WTC11 (cell line): ENCODE measurements at regions not wholly inside any gene's neighbourhood (a gene's known extent, or its start where the extent isn't known, plus 50 kb on each side); places are given as distances from the start of the nearest gene placed in this dataset.

Experiments
- ATAC-seq: fragments of 200-7000 bp; cut with Tn5 transposase; 2 replicates; pipeline ENCODE4 v1.10.0; 2021; ENCODE audit warnings: mild to moderate bottlenecking, moderate library complexity
- CTCF ChIA-PET: fragments of 300-600 bp; sonication (Branson Sonifier 250); formaldehyde crosslinking; loops from one replicate; lab custom pipeline; 2021; ENCODE audit warnings: antibody characterized with exemption; lab: Charles Lee
- POLR2A ChIA-PET: fragments of 350-600 bp; sonication (Branson Sonifier 250); formaldehyde crosslinking; loops from one replicate; lab custom pipeline; 2021; ENCODE audit warnings: antibody characterized with exemption; lab: Charles Lee
- DNase-seq: peaks from one replicate; pipeline ENCODE4 v3.0.0; 2021; ENCODE audit warnings: low spot score
- H3K27ac Mint-ChIP-seq: 2 replicates; pipeline ENCODE4 v1.8.0; 2021; ENCODE audit warnings: mixed read lengths
- H3K27me3 Mint-ChIP-seq: 2 replicates; pipeline ENCODE4 v1.8.0; 2021; ENCODE audit warnings: low read depth, mild to moderate bottlenecking, moderate library complexity, mixed read lengths
- H3K36me3 Mint-ChIP-seq: 2 replicates; pipeline ENCODE4 v1.8.0; 2021; ENCODE audit warnings: mixed read lengths
- H3K4me1 Mint-ChIP-seq: 2 replicates; pipeline ENCODE4 v1.8.0; 2022; ENCODE audit warnings: mixed read lengths
- H3K4me3 Mint-ChIP-seq: 2 replicates; pipeline ENCODE4 v1.8.0; 2021; ENCODE audit warnings: mild to moderate bottlenecking, moderate library complexity, mixed read lengths
- H3K9me3 Mint-ChIP-seq: 2 replicates; pipeline ENCODE4 v1.8.0; 2021; ENCODE audit warnings: mixed read lengths
- ARID4B ChIP-seq: sonication (generic); formaldehyde crosslinking; IDR thresholded peaks from 2 replicates; pipeline ENCODE4 v1.8.0; 2023; ENCODE audit warnings: missing genetic modification reagents, mild to moderate bottlenecking, borderline replicate concordance
- E2F5 ChIP-seq: sonication (generic); formaldehyde crosslinking; IDR thresholded peaks from 2 replicates; pipeline ENCODE4 v1.8.1; 2022; ENCODE audit warnings: mild to moderate bottlenecking, moderate library complexity, missing genetic modification reagents
- HMGA2 ChIP-seq: fragments of 250-450 bp; sonication (Bioruptor Pico); IDR thresholded peaks from 2 replicates; pipeline ENCODE4 v1.4.0; 2021; ENCODE audit warnings: mild to moderate bottlenecking, moderate library complexity
- HMGXB4 ChIP-seq: sonication (generic); formaldehyde crosslinking; IDR thresholded peaks from 2 replicates; pipeline ENCODE4 v1.8.1; 2023; ENCODE audit warnings: mild to moderate bottlenecking, moderate library complexity, missing genetic modification reagents
- MYBL2 ChIP-seq: sonication (generic); formaldehyde crosslinking; IDR thresholded peaks from 2 replicates; pipeline ENCODE4 v1.8.1; 2023; ENCODE audit warnings: mild to moderate bottlenecking, moderate library complexity, missing genetic modification reagents
- PRRX2 ChIP-seq: fragments of 250-450 bp; sonication (Bioruptor Pico); IDR thresholded peaks from 2 replicates; pipeline ENCODE4 v1.8.0; 2021; ENCODE audit warnings: mild to moderate bottlenecking
- ZNF232 ChIP-seq: sonication (generic); formaldehyde crosslinking; IDR thresholded peaks from 2 replicates; pipeline ENCODE4 v1.8.0; 2022; ENCODE audit warnings: mild to moderate bottlenecking, missing genetic modification reagents
- ZNF263 ChIP-seq: sonication (generic); formaldehyde crosslinking; IDR thresholded peaks from 2 replicates; pipeline ENCODE4 v1.8.1; 2022; ENCODE audit warnings: low read depth, mild to moderate bottlenecking, moderate library complexity, missing genetic modification reagents
- ZNF396 ChIP-seq: fragments of 250-450 bp; sonication (Bioruptor Pico); IDR thresholded peaks from 2 replicates; pipeline ENCODE4 v1.8.0; 2021; ENCODE audit warnings: mild to moderate bottlenecking, moderate library complexity, borderline replicate concordance
- ZNF423 ChIP-seq: fragments of 250-450 bp; sonication (Bioruptor Pico); IDR thresholded peaks from 2 replicates; pipeline ENCODE4 v2.1.2; 2022; ENCODE audit warnings: mild to moderate bottlenecking, moderate library complexity
- ZNF512 ChIP-seq: sonication (generic); formaldehyde crosslinking; IDR thresholded peaks from 2 replicates; pipeline ENCODE4 v1.8.1; 2022; ENCODE audit warnings: missing genetic modification reagents, borderline replicate concordance
- ZNF532 ChIP-seq: fragments of 250-450 bp; sonication (Bioruptor Pico); IDR thresholded peaks from 2 replicates; pipeline ENCODE4 v1.9.0; 2021; ENCODE audit warnings: mild to moderate bottlenecking, borderline replicate concordance
- TF ChIP-seq, protein P1 (sequence below): sonication (generic); formaldehyde crosslinking; IDR thresholded peaks from 2 replicates; pipeline ENCODE4 v1.8.0; 2023; ENCODE audit warnings: missing genetic modification reagents
- TF ChIP-seq, protein P2 (sequence below): fragments of 250-450 bp; sonication (Bioruptor Pico); IDR thresholded peaks from 2 replicates; pipeline ENCODE4 v2.1.2; 2022; ENCODE audit warnings: mild to moderate bottlenecking, moderate library complexity
- TF ChIP-seq, protein P3 (sequence below): fragments of 250-450 bp; sonication (Bioruptor Pico); IDR thresholded peaks from 2 replicates; pipeline ENCODE4 v1.9.0; 2021; ENCODE audit warnings: mild to moderate bottlenecking

- no peak for TF ChIP-seq E2F5 (CRISPR knock-in tag)
- no peak for TF ChIP-seq ZNF232 (CRISPR knock-in tag)
- TF ChIP-seq, protein P1, sequence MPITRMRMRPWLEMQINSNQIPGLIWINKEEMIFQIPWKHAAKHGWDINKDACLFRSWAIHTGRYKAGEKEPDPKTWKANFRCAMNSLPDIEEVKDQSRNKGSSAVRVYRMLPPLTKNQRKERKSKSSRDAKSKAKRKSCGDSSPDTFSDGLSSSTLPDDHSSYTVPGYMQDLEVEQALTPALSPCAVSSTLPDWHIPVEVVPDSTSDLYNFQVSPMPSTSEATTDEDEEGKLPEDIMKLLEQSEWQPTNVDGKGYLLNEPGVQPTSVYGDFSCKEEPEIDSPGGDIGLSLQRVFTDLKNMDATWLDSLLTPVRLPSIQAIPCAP, result no peak
- TF ChIP-seq ZNF396, result no peak
- no peak for TF ChIP-seq HMGXB4
- TF ChIP-seq PRRX2 (CRISPR knock-in tag), result no peak
- no peak for TF ChIP-seq MYBL2 (CRISPR knock-in tag)
- no peak for TF ChIP-seq HMGA2 (CRISPR knock-in tag)
- TF ChIP-seq ZNF263 (CRISPR knock-in tag), result no peak
Observed at GRCh38 chr6:111979633-111980032, 74.3 kb upstream of the CCN6 start (continued).

GRCh38 chr6:111980143-111980542 lies 73.8 kb upstream of the CCN6 start:
- TF ChIP-seq ZNF532, result no peak
- TF ChIP-seq ARID4B (CRISPR knock-in tag), result no peak
- TF ChIP-seq, protein P2, sequence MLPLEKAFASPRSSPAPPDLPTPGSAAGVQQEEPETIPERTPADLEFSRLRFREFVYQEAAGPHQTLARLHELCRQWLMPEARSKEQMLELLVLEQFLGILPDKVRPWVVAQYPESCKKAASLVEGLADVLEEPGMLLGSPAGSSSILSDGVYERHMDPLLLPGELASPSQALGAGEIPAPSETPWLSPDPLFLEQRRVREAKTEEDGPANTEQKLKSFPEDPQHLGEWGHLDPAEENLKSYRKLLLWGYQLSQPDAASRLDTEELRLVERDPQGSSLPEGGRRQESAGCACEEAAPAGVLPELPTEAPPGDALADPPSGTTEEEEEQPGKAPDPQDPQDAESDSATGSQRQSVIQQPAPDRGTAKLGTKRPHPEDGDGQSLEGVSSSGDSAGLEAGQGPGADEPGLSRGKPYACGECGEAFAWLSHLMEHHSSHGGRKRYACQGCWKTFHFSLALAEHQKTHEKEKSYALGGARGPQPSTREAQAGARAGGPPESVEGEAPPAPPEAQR (CRISPR knock-in tag), result no peak
- TF ChIP-seq ZNF396, result no peak
- no peak for TF ChIP-seq ZNF423
- TF ChIP-seq ZNF512 (CRISPR knock-in tag), result no peak
- TF ChIP-seq, protein P3, sequence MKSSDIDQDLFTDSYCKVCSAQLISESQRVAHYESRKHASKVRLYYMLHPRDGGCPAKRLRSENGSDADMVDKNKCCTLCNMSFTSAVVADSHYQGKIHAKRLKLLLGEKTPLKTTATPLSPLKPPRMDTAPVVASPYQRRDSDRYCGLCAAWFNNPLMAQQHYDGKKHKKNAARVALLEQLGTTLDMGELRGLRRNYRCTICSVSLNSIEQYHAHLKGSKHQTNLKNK (CRISPR knock-in tag), result no peak
- peaks cover 4% of the 10 kb centered on the region; the same call in 1 of the 2 replicates for H3K36me3 Mint-ChIP-seq
- CTCF ChIA-PET, result no interaction called here
- peaks cover 16% of the 10 kb centered on the region for H3K4me1 Mint-ChIP-seq
- POLR2A ChIA-PET, result no interaction called here
- H3K27me3 Mint-ChIP-seq, result peaks cover 33% of the 10 kb centered on the region
- no peak overlapping the region for H3K27ac Mint-ChIP-seq
- no peak overlapping the region for H3K4me3 Mint-ChIP-seq
- H3K9me3 Mint-ChIP-seq, result peaks cover 8% of the 10 kb centered on the region
- DNase-seq, result no peak
- no peak for ATAC-seq
